NCI-H748 (cell line): ENCODE measurements at regions not wholly inside any gene's neighbourhood (a gene's known extent, or its start where the extent isn't known, plus 50 kb on each side); places are given as distances from the start of the nearest gene placed in this dataset.

Experiments
- DNase-seq: peaks from one replicate; lab custom pipeline; 2025; ENCODE audit not compliant: unreplicated experiment; lab: John Stamatoyannopoulos, UW

DNA sequence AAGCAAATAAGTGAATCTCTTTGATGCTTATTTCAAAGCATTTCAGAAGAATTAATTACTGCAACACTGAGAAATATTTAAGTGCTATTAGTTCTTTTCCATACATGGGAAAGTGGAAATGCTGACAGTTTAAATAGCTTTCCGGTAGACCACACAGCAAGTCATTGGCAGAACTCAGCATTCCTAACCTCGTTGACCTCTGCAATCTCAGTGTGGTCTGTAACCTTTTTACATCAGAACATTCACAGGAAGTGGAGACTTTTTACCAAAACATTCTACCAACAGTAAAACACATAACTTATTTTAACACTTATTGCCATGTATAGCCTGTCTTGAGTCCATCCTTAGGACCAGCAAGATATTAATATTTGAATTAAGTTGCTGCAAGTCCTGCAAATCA lies 249.5 kb upstream of the DCN start:
- no peak for DNase-seq

DNA sequence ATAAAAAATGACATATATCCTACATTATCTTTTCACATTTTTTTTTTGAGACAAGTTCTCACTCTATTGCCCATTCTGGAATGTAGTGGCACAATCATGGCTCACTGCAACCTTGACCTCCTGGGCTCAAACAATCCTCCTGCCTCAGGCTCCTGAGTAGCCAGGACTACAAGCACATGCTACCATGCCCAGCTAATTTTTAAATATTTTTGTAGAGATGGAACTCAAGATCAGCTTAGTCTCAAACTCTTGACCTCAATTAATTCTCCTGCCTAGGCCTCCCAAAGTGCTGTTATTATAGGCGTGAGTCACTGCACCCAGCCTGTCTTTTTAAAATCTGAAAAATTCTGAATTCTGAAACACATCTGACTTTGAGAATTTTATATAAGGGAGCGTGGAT lies 241.9 kb upstream of the DCN start:
- no peak for DNase-seq

DNA sequence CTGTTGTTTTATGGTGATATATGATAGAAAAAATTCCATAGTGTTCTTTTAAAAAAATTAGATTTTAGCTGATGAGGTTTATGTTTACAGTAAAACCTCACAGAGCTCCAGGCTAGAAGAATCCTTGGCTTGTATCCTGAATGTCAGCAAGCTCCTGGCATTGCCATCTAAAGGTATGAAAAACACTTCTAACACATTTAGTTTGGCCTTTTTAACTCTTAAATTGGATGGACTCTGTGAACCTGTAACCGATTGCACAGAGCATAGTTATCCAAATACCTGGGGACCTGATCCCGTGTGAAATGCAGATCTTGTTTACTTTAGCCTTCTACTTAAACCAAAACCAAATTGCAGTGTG lies 241.1 kb upstream of the DCN start:
- no peak for DNase-seq

DNA sequence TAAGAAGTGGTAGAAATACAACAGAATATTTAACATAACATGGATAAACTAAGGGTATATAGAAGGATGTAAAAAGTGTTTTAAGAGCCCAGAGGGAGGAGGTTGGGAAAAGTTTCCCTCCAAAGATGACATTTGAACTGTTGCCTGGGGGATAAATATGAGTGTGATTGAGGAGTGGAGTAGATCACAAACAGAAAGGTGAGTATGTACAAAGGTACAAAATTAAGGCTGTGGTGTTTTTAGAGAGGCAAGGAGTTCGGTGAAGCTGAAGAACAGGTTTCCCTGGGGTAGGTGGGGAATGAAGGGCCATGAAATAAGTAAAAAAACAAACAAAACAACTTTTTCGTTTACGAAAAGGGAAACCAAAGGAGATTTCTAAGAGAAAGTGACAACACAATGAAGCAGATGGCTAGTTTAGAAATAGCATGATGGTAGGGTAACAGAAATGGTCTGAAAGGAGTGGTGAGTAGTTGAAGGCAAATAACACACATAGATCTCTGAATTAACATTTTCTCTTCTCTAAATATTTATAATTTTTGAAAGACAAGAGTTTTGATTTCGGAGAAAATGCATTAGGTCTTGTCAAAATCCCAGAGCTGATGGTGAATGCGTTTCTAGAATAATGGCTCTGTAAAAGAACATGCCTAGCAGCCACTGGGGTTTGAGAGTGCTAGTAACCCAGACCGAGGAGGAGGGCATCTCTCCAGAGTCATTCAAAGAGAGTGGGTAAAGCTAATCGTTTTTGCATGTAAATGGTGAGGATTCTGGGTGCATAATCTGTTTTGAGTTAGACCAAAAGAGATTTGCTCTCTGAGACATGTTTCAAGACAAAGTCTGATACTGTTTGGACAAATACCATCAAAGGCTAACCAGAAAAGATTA lies 240.4 kb upstream of the DCN start:
- DNase-seq: peak; percentile 55

DNA sequence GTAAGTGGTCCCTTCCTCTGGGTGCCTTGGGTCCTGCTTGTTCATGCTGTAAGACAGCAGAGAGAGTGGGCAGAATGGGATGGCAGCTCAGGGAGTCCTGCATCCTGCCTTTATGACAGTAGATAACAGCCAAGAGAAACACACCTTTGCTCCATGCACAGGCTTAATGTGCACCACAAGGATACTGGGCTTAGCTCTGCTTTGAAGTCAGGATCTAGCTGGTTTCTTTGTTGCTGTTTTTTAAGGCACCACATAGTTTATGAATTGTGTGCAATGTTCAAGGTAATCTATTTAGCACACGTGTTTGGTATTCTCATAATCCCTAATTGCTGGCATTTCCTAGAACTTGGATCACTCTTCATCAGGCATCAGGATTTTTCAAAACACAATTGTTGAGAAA lies 239.5 kb upstream of the DCN start:
- DNase-seq: peak; percentile 42

DNA sequence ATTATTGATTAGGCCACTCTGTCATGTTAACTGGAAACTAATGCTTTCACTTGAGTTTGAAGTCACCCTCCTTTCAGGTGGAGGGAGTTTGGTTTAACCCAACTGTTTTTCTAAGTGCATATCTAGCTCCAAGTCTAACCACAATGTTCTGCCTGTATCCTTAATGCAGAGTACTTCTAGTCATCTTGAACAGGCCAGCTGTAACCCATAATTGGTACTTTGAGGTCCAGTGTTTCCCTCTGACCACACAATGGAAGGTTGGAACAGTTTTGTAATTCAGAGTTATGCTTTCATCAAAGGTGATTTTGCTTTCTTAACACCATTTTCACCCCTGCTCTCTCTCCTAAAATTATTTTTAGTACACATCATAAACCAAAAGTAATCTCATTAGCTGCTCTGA lies 237.2 kb upstream of the DCN start:
- DNase-seq: no peak

DNA sequence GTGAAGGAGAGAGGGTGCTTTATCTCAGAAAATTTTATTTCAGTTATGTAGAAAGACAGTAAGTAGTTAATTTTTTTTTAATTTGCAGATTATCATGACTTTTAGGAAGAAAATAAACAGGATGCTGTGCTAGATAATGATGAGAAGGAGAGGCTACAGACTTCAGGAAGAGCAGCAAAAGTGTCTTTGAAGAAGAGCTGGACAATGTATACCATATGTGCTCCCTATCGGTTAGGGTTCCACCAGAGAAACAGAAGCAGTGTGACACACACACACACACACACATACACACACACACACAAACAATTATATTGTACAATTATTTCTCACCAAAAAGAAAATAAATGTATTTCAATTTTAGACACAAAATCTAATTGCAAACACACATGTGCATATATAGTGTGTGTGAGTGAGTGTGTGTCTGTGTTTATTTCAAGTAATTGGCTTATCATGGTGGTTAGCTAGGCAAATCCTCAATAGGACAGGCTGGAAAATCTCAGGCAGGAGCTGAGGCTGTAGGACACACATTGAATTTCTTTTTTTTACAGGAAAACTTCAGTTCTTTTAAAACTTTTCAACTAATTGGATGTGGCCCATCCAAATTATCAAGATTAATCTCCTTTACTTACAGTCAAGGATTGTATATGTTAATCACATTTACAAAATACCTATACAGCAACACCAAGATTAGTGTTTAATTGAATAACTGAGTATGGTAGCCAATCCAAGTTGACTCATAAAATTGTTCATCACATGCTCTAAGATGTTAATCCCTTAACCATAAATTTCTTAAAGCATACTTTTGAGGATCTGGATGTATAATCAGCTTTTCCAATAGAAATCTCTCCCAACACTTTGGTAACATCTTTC lies 235.8 kb upstream of the DCN start:
- DNase-seq: no peak

DNA sequence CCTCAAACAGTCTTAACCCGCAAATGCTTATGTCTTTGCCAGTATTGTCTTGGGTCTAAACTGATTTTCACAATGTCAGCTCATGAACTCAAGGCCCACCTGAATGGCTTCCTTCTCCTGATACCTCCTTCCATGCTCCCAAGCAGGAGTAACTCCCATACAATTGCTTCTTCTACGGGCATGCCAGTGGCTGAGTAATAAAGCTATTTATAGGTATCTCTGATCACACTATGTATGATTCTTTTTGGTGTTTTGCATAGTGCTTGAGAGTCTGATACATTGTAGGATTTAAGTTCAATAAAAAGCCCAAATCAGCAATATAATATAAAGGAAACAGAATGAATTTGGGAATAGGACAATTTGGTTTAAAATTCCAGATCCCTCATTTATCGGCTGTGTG lies 235.0 kb upstream of the DCN start:
- DNase-seq: no peak

DNA sequence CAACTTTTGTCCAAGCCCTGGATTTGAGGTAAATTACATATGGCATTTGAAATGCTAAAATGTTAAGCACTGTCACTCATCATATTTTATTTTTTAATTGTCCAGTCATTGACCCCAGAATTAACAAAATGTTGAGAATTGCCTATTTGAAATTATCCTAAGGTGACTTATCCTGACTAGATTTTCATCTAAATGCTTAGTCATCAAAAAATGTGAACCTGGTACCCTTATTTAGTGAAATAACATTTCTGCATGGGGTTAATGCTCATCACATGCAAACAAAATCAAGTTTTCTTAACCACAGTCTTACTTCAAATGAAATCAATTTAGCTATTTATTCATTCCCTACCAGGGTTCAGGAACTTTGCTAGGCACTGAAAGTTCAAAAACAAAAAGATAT lies 232.0 kb upstream of the DCN start:
- no peak for DNase-seq

DNA sequence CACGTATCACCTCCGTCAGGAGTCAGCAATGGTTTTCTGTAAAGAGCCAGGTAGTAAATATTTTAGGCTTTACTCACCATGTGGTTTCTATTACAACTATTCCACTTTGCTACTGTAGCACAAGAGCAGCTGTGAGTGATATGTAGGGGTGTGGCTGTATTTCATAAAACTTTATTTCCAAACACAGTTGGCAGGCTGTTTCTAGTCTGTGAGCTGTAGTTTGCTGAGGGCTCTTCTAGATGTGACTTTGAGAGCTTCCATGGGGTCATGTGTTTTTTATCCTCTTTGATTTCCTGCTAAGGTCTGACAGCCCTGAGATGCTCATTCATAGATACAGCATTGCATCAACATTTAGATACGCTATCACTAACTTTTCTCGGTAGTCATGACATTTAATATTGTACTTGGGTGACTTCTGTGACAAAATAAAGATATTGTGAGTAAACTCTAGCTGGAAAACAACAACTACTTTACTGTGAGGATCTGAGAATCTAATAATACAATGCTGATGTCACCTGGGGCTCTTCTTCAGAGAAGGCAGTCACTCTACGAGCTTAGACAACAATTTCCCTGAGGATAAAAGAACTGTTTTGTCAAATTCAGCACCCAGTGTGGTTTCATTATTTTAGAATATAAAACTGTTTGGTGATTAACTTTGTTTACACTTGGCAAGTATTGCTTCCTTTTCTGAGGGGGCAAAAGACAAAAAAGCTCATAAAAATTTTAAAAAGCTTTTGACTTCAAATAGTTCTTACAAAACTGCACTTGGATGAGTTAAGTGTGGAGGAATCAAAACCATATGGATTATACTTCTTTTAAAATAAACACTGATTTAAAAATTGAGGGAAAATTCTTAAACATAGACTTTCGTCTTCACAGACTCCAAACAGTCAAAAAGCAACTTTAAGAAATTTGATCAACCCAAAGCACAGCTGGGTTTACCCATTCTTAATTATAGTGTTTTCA lies 231.2 kb upstream of the DCN start:
- DNase-seq: no peak

DNA sequence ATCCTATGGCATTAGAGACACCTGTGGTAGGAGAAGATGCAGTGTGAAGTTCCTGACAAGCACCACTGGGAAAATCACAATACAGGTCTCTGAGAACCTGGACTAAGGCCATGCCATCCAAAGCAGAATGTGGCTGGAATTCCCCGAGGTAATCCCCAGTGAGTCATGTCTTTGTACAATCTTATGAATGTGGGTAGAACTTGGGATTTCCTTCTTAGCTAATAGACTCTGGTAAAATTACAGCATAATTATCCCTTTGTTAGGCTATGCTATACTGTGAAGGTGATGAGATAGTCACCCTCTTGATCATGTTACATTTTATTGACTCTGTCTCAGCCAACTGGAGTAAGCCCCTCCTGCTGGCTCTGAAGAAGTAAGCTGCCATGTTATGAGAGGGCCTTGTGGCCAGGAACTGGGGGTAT lies 224.3 kb upstream of the DCN start:
- DNase-seq: peak; percentile 29

DNA sequence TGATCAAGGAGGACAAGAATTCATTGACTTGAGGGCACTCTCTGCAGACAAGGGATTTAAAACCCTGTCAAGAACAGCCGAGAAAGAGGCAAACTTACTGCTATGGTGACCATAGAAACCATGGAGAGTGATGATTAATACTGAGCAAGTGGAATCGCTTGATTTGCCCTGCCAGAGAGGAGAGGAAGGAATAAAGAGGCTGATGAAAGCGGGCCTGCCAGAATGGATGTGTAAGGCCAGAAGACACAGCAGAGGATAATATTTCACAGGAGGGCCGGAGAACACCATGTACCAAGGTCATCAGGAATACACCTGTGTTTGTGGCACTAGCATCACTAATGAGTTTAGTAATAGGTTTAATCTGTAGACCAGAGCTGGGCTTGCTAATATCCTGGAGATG lies 221.8 kb upstream of the DCN start:
- DNase-seq: peak; percentile 37

DNA sequence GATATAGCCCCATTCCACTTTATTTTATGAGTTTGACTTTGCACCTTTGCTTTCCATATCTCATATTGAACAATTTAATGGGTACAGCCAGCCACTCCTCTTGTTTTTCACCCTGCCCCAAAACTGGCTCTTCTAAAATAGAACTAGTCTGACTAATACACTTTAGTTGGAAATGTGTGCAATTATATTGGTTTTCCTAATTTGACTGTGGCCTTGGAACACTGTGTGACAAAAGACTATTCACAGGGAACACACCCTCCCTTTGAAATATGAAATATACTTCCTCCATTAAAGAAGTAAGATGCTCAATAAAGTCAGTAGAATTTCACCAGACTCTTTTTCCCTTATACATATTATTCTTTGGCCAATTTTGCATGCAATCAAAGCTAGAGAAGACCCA lies 218.6 kb upstream of the DCN start:
- no peak for DNase-seq

DNA sequence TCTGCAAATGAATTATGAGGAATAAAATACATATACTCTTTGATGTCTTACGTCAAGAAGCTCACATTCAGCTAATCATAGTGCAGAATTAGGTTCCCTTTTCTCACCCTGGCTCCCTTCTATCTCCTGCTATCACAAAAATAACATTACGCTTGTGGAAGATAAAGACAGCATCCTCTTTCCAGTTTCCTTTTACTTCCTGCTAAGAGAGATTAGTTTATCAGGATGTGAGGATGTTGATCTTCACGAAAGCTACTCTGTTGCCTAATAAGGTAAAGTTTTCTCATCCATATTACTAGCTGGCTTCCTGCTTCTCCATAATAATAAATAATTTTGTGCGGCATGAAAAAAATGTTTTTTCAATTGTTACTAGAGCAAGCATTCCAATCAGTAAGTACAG lies 217.7 kb upstream of the DCN start:
- DNase-seq: no peak

DNA sequence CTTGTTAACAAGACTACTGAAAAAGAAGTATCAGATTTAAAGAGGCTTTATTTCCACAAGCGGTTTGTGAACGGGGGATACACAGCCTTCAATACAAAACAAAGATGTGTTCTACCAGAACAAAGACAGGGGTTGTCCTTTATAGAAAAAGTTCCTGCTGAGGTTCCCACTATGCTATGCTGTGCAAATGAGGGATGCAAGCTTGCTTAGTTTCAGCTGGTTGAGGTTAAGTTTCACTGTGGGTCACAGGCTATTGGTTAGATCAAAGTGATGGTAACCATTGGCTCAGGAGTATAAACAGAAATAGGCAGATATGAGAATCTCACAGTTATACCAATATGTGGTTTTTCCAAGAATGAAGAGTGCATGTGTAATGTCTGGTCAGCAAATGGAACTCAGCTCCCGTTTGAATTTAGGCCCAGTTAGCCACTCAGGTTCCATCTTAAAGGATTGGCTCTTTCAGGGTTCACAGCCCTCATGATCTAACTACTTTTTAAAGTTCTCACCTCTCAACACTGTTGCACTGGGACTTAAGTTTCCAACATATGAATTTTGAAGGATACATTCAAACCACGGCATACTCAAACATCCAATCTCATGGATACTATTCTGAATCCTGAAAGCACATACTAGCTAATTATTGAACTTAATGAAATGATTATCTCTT lies 215.4 kb upstream of the DCN start:
- no peak for DNase-seq

DNA sequence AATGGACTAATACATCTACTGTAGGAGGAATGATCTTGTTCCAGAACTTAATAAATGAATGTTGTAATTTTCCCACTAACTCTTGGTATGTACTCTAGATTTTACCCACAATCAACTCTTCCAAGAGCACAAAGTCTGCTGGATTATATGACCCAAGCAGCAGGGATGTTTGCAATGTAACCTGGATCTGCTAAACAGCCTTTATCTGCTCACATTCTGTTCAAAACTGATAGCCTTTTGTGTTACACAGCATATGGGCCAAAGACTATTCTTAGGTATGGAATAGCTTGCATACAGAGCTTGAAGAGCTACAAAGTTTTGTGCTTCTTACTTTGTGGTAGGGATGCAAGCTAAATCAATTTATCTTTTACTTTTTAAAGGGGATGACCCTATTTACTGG lies 213.7 kb upstream of the DCN start:
- no peak for DNase-seq

DNA sequence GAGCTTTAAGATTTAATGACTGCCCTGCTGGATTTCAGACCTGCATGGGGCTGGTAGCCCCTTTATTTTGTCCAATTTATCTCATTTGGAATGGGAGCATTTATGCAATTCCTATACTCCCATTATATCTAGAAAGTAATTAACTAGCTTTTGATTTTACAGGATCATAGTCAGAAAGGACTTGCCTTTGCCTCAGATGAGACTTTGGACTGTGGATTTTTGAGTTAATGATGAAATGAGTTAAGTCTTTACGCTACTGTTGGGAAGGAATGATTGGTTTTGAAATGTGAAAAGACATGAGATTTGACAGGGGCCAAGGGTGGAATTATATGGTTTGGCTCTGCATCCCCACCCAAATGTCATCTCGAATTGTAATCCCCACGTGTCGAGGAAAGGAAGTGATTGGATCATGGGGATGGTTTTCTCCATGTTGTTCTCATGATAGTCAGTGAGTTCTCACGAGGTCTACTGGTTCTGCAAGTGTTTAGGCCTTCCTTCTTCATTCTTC lies 213.1 kb upstream of the DCN start:
- DNase-seq: no peak

DNA sequence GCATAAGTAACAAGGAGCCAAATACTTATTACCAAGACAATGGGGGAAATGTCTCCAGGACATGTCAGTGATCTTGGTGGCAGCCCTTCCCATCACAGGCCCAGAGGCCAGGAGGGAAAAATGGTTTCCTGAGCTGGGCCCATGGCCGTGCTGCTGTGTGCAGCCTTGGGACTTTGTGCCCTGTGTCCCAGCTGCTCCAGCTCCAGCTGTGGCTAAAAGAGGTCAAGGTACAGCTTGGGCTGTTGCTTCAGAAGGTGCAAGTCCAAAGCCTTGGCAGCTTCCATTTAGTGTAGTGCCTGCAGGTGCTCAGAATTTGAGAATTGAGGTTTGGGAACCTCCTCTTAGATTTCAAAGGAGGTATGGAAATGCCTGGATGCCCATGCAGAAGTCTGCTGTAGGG lies 212.3 kb upstream of the DCN start:
- DNase-seq: no peak

DNA sequence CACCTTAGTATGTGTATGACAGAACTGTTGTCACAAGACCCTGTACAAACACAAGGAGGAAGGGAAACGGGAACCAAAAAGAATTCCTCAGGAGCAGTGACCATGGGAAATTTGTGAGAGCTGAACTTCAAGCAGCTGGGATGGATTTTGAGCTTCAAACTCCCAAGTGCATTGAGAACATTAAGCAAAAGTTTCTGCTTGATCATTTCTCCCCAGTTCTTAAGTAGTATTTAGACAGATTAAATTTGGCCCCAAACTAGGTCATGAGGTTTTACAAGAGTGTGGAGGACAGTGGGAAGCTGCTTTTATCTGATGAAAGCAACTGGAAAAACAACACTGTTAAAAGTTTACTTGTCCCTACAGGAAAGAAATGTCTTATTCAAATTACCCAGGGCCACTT lies 206.0 kb upstream of the DCN start:
- DNase-seq: no peak

DNA sequence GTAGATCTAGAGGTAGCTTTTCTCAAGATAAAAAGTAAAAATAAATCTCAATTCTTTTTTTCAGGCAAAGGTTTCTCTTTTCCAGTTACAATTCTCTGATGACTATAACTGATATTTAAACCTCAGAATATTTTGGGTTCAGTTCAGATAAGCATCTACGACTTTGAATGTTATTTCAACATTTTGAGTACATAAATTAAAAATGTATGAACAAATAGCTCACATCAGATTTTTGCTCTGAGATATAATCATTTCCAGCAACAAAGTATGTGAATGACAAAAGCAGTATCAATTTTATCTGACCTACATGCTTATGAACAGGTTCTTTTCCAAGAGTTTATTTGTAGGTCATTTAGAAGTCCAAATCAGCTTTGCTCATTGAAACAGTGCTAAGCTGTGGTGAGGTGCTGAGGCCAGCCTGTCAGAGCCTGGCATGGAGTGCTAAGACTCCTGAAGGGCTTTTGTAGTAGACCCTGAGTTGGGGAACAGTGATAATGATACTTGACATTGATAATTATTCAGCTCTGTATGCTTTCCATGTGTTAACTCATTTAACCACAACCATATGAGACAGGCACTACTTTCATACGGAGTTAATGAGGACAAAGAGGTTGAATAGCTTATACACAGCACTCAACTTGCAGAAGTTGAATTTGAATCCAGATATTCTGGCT lies 205.0 kb upstream of the DCN start:
- no peak for DNase-seq
